Transverse colon (tissue), 4 donors: ENCODE measurements at regions not wholly inside any gene's neighbourhood (a gene's known extent, or its start where the extent isn't known, plus 50 kb on each side); places are given as distances from the start of the nearest gene placed in this dataset.

Experiments
- CTCF ChIP-seq, 5 experiments: fragments of 200-600 bp in 3 of 5; fragments of 450-650 bp in 2 of 5; sonication (generic) in 3 of 5; IDR thresholded peaks; 1 replicate in 2 of 5; 2 replicates in 3 of 5; pipeline ENCODE4 v1.5.1; 2016 to 2017; ENCODE audit warnings: antibody characterized with exemption in 5 of 5, inconsistent platforms in 3 of 5, mild to moderate bottlenecking in 2 of 5, moderate library complexity in 1 of 5
- EP300 ChIP-seq: sonication (generic); formaldehyde crosslinking; IDR thresholded peaks from one replicate; pipeline ENCODE4 v1.6.1; 2017; ENCODE audit warnings: antibody characterized with exemption, low read depth
- POLR2A ChIP-seq: fragments of 450-650 bp; IDR thresholded peaks from one replicate; pipeline ENCODE4 v1.6.1; 2016; ENCODE audit warnings: antibody characterized with exemption, mild to moderate bottlenecking, moderate library complexity
- POLR2AphosphoS5 ChIP-seq, 3 donors: sonication (generic); formaldehyde crosslinking; IDR thresholded peaks; one replicate each; pipeline ENCODE4 v1.6.1; 2016; ENCODE audit warnings: antibody characterized with exemption in 3 of 3

GRCh38 chr1:195097316-195097715 lies 1510.9 kb downstream of the KCNT2 start:
- TF ChIP-seq POLR2A (no peak), CTCF (IDR thresholded peaks at IDR 0.05) (no peak), POLR2AphosphoS5 (IDR thresholded peaks at IDR 0.05) (no peak), EP300 (no peak)
